GM12878 (cell line): ENCODE measurements at regions not wholly inside any gene's neighbourhood (a gene's known extent, or its start where the extent isn't known, plus 50 kb on each side); places are given as distances from the start of the nearest gene placed in this dataset.

Experiments
- ASH2L ChIP-seq: fragments of 300-600, 200-600 bp; sonication (generic); IDR thresholded peaks from 2 replicates; pipeline ENCODE4 v1.6.1; 2017; ENCODE audit warnings: low read depth, mild to moderate bottlenecking, borderline replicate concordance
- NFXL1 ChIP-seq: fragments of 450-650 bp; IDR thresholded peaks from 2 replicates; pipeline ENCODE4 v1.6.1; 2017; ENCODE audit warnings: antibody characterized with exemption, mild to moderate bottlenecking, borderline replicate concordance
- TF ChIP-seq, protein P1 (sequence below): IDR thresholded peaks from 2 replicates; pipeline ENCODE4 v1.6.1; 2011; ENCODE audit warnings: low read depth, low read length, improper control_type of control experiment, borderline replicate concordance
- TF ChIP-seq, protein P2 (sequence below): fragments of 450-650 bp; IDR thresholded peaks from 2 replicates; pipeline ENCODE4 v1.6.1; 2017; ENCODE audit warnings: antibody characterized with exemption, mild to moderate bottlenecking, moderate library complexity

DNA sequence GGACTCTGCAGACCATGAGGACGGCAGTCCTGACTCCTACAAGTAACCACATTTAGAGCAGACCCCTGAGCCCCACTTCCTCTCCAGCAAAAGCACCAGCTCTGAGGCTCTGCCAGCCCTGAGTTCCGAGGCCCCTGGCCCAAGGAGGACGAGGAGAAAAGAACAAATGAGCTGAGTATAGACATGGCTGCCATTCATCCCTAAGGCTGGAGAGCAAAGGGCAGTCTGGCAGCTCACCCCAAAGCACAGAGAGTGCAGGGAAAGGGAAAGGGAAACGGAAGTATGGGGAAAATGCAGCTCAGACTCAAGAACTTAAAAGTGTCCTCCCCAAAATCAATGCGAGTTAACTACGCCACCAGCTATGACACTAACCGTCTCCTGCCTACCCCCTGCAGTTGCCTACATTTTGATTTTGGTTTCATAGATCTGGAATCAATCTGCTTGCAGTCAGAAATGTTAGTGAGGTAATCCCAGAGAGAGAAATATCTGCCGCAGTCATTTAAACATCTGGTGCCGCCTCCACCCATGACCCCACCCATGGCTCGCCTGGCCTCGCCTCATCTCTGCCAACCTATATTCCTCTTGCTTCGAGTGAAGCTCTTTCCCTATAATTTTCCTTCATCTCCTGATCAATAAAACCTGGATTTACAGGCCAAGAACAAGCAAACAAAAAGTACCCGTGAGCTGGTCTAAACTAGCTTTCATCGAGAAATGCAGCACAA lies 49.6 kb upstream of the AFDN start (continued):
- TF ChIP-seq, protein P1, sequence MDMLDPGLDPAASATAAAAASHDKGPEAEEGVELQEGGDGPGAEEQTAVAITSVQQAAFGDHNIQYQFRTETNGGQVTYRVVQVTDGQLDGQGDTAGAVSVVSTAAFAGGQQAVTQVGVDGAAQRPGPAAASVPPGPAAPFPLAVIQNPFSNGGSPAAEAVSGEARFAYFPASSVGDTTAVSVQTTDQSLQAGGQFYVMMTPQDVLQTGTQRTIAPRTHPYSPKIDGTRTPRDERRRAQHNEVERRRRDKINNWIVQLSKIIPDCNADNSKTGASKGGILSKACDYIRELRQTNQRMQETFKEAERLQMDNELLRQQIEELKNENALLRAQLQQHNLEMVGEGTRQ, result no peak
- TF ChIP-seq ASH2L (no peak), NFXL1 (no peak)
- TF ChIP-seq, protein P2, sequence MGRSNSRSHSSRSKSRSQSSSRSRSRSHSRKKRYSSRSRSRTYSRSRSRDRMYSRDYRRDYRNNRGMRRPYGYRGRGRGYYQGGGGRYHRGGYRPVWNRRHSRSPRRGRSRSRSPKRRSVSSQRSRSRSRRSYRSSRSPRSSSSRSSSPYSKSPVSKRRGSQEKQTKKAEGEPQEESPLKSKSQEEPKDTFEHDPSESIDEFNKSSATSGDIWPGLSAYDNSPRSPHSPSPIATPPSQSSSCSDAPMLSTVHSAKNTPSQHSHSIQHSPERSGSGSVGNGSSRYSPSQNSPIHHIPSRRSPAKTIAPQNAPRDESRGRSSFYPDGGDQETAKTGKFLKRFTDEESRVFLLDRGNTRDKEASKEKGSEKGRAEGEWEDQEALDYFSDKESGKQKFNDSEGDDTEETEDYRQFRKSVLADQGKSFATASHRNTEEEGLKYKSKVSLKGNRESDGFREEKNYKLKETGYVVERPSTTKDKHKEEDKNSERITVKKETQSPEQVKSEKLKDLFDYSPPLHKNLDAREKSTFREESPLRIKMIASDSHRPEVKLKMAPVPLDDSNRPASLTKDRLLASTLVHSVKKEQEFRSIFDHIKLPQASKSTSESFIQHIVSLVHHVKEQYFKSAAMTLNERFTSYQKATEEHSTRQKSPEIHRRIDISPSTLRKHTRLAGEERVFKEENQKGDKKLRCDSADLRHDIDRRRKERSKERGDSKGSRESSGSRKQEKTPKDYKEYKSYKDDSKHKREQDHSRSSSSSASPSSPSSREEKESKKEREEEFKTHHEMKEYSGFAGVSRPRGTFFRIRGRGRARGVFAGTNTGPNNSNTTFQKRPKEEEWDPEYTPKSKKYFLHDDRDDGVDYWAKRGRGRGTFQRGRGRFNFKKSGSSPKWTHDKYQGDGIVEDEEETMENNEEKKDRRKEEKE, result no peak
